Activated naive CD4-positive, alpha-beta T cell treated with anti-CD3 and anti-CD28 coated beads, Interleukin-2, amount 10 ng/mL, durations not matched to agents 7 days and 5 days (primary cell): ENCODE measurements at regions not wholly inside any gene's neighbourhood (a gene's known extent, or its start where the extent isn't known, plus 50 kb on each side); places are given as distances from the start of the nearest gene placed in this dataset.

Experiments
- CTCF ChIA-PET: fragments of 350-600 bp; sonication (Branson Sonifier 250); formaldehyde crosslinking; loops from one replicate; lab custom pipeline; 2021; ENCODE audit warnings: antibody characterized with exemption; lab: Charles Lee
- DNase-seq: peaks from one replicate; pipeline ENCODE4 v3.0.0-alpha.2; 2020
- H3K27ac Mint-ChIP-seq: one replicate; pipeline ENCODE4 v1.8.0; 2021; ENCODE audit warnings: mild to moderate bottlenecking, moderate library complexity, mixed read lengths
- H3K27me3 Mint-ChIP-seq: one replicate; pipeline ENCODE4 v1.8.0; 2021; ENCODE audit warnings: mild to moderate bottlenecking, mixed read lengths
- H3K36me3 Mint-ChIP-seq: one replicate; pipeline ENCODE4 v1.8.0; 2021; ENCODE audit warnings: mixed read lengths
- H3K4me1 Mint-ChIP-seq: one replicate; pipeline ENCODE4 v1.8.0; 2021; ENCODE audit warnings: mixed read lengths
- H3K4me3 Mint-ChIP-seq: one replicate; pipeline ENCODE4 v1.8.0; 2021; ENCODE audit warnings: mild to moderate bottlenecking, moderate library complexity, mixed read lengths
- H3K9me3 Mint-ChIP-seq: one replicate; pipeline ENCODE4 v1.8.0; 2021; ENCODE audit warnings: mixed read lengths

DNA sequence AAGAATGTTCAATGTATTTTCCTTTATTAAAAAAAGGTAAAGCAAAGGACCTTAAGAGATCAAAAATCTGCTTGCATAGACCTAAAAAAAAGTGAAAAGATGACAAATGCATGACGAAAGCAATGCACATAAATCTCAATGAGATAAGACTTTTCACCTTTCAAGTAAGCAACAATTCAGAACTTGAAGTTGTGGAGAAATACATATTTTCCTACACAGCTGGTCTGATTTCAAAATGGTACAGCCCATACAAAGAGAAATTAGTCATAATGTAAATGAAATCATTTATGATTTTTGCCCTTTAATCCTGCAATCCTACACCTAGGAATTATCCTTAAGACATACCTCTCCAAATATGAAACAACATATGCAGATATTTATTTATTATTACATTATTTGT, 568.0 kb downstream of the ANXA1 start:
- Mint-ChIP-seq H3K36me3 (no peaks in the 10 kb centered on the region), H3K27ac (no peak overlapping the region), H3K27me3 (no peaks in the 10 kb centered on the region), H3K4me3 (no peak overlapping the region), H3K9me3 (no peaks in the 10 kb centered on the region), H3K4me1 (no peaks in the 10 kb centered on the region)
- no peak for DNase-seq
- CTCF ChIA-PET, result no interaction called here

DNA sequence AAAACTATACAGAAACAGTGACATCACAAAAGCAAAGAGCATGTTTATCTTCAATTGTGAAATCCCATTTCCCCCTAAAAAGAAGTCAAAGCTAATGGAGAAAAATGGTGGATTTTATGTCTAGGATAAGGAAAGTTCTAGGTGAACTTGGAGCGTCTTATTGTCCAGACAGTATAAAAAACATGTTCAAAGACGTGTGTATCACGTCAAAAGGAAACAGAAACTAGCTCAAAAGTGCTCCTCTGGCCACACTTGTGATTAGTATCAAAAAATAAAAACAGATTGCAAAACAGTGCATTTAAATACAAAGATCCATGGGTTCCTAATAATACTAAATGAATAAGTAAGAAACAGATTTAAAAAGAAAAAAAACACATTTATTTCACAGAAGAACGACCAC, 568.9 kb downstream of the ANXA1 start:
- no peaks in the 10 kb centered on the region for H3K36me3 Mint-ChIP-seq
- H3K27me3 Mint-ChIP-seq, result no peaks in the 10 kb centered on the region
- CTCF ChIA-PET, result no interaction called here
- H3K4me3 Mint-ChIP-seq, result no peak overlapping the region
- H3K9me3 Mint-ChIP-seq, result no peaks in the 10 kb centered on the region
- DNase-seq, result no peak
- no peaks in the 10 kb centered on the region for H3K4me1 Mint-ChIP-seq
- no peak overlapping the region for H3K27ac Mint-ChIP-seq

DNA sequence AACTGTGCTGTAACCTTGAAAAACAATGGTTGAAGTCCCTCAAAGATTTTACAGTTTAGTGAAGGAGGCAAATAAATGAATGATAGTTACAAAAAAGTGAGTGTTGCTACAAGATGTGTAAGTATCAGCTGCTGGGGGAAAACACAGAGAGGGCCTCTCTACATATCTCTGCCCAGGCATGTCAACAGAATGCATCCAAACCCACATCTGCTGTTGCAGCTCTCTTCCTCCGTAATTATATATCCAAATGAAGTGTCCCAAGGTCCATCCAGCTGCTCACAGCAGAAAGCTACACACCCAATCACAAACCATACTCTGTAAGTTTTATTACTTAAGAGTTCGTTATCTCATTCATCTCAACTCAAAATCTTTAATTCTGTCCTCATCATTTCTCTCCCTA, 584.6 kb downstream of the ANXA1 start:
- Mint-ChIP-seq H3K27ac (no peak overlapping the region), H3K4me3 (no peak overlapping the region)
- no peak for DNase-seq

DNA sequence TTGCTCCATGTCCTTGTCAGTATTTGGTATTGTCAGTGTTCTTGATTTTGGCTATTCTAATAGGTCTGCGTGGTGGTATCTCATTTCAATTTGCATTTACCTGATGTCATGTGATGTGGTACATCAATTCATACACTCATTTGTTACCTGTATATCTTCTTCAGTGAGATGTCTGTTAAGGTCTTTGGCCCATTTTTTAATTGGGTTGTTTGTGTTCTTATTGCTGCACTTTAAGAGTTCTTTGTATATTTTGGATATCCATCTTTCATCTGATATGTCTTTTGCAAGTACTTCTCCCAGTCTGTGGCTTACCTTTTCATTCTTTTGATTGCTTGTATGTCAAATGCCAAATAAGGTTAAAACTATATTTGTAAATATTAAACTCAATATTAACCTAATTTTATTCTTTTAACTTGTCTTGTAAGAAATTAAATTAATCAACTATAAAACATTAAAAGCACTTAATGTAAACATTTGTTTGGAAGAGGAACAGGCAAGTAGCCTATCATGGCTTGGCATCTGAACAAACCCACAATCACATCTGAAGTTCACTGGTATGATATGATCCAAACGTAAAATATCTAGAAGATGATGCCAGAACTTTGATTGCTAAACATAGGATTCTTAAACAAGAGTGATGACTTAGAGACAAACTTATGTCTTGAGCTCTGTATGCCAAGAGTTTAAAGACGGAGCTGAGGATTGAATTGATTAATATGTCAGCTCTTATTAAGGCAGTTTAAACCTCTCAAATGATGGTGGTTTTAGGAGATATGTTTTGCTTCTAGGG, 587.3 kb downstream of the ANXA1 start:
- no peaks in the 10 kb centered on the region for H3K9me3 Mint-ChIP-seq
- H3K36me3 Mint-ChIP-seq, result no peaks in the 10 kb centered on the region
- H3K4me3 Mint-ChIP-seq, result no peak overlapping the region
- H3K27me3 Mint-ChIP-seq, result no peaks in the 10 kb centered on the region
- DNase-seq, result no peak
- H3K4me1 Mint-ChIP-seq, result no peaks in the 10 kb centered on the region
- CTCF ChIA-PET, result no interaction called here
- no peak overlapping the region for H3K27ac Mint-ChIP-seq

More for the DNA sequence above, 584.6 kb downstream of the ANXA1 start:
- CTCF ChIA-PET, result no interaction called here
- no peaks in the 10 kb centered on the region for H3K27me3 Mint-ChIP-seq
- H3K4me1 Mint-ChIP-seq, result no peaks in the 10 kb centered on the region
- H3K9me3 Mint-ChIP-seq, result no peaks in the 10 kb centered on the region
- no peaks in the 10 kb centered on the region for H3K36me3 Mint-ChIP-seq

DNA sequence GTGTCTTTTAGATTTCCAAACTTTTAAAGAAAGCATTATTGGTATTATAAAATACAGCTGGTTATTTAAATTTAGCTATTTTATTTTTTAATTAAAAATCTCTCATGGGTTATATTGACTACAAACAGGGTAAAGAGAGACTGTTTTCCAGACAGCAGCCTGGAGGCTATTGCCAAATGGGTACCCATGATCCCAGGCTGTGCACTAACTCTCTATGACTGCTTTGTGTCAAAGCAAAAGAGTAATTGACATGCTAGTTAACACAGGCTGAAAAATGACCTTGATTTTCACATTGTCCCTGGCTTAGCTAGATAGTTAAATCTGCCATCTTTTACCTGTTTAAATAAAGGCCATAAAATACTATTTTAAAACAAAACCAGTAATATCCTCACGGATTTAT, 589.7 kb downstream of the ANXA1 start:
- Mint-ChIP-seq H3K36me3 (no peaks in the 10 kb centered on the region), H3K9me3 (no peaks in the 10 kb centered on the region), H3K27me3 (no peaks in the 10 kb centered on the region), H3K4me1 (no peaks in the 10 kb centered on the region), H3K27ac (no peak overlapping the region), H3K4me3 (no peak overlapping the region)
- CTCF ChIA-PET, result no interaction called here
- DNase-seq, result no peak

DNA sequence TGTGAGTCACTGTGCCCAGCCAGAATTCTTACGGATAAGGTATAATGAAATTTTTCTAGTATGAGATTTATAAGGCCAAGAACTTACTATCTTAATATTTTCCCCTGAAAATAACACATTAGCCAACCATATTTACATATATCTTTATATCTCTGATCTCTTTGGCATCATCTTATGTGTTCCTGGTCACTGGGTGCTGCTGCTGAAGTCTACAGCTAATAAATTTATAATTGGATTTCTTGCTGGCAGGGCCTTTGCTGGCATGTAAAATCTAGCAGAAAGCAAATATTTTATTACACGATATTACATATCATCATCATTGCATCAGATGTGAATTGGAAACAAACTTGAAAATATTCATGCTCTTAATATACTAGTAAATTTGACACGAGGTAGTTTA, 590.7 kb downstream of the ANXA1 start:
- CTCF ChIA-PET, result no interaction called here
- H3K4me1 Mint-ChIP-seq, result no peaks in the 10 kb centered on the region

DNA sequence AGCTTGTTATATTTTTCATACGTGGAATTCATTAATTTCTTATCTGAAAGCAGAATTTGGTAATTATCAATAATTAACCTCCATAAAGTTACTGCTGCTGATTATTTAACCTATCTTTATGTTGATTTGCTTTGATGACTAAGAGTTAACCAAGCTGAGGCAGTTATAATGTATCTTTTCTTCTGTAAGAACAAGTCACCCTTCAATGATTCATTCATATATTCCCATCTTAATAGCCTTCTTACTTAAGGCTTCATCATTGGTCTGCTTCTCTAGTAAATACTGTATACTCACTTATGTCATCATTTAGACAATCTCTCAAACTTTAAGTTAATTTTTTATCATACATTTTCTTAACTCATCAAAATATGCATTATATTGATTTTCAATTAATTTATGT, 592.2 kb downstream of the ANXA1 start:
- no peaks in the 10 kb centered on the region for H3K36me3 Mint-ChIP-seq
- CTCF ChIA-PET, result no interaction called here

More for the DNA sequence above, 590.7 kb downstream of the ANXA1 start:
- Mint-ChIP-seq H3K9me3 (no peaks in the 10 kb centered on the region), H3K27me3 (no peaks in the 10 kb centered on the region), H3K4me3 (no peak overlapping the region), H3K36me3 (no peaks in the 10 kb centered on the region), H3K27ac (no peak overlapping the region)
- DNase-seq, result no peak

DNA sequence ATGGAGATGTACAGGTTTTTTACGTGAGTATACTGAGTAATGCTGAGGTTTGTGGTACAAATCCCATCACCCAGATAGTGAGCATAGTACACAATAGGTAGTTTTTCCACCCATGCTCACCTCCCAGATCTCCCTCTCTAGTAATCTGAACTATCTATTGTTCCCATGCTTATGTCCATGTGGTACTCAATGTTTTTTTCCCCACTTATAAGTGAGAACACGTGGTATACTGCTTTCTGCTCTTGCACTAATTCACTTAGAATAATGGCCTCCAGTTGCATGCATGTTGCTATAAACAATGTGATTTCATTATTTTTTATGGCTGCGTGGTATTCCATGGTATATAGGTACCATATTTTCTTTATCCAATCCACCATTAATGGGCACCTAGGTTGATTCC, 593.9 kb downstream of the ANXA1 start:
- Mint-ChIP-seq H3K4me3 (no peak overlapping the region), H3K4me1 (no peaks in the 10 kb centered on the region), H3K27me3 (no peaks in the 10 kb centered on the region), H3K36me3 (no peaks in the 10 kb centered on the region), H3K27ac (no peak overlapping the region), H3K9me3 (no peaks in the 10 kb centered on the region)
- CTCF ChIA-PET, result no interaction called here
- no peak for DNase-seq

More for the DNA sequence above, 592.2 kb downstream of the ANXA1 start:
- Mint-ChIP-seq H3K27ac (no peak overlapping the region), H3K4me3 (no peak overlapping the region), H3K4me1 (no peaks in the 10 kb centered on the region), H3K9me3 (no peaks in the 10 kb centered on the region), H3K27me3 (no peaks in the 10 kb centered on the region)
- no peak for DNase-seq

DNA sequence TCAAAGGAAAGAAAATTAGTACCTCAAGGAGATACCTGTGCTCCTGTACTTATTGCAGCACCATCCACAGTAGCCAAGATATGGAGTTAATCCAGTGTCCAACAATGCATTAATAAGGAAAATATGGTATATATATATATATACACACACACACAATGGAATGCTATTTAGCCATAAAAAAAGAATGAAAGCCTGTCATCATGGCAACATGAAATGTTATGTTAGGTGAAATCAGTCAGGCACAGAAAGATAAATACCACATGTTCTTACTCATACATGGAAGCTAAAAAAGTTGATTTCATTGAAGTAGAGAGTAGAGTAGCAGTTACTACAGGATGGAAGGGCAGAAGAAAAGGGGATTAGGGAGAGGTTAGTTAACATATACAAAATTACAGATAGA, 601.5 kb downstream of the ANXA1 start:
- CTCF ChIA-PET, result no interaction called here
- H3K27ac Mint-ChIP-seq, result no peak overlapping the region
- H3K4me3 Mint-ChIP-seq, result no peak overlapping the region
- no peaks in the 10 kb centered on the region for H3K4me1 Mint-ChIP-seq
- no peaks in the 10 kb centered on the region for H3K27me3 Mint-ChIP-seq
- H3K36me3 Mint-ChIP-seq, result no peaks in the 10 kb centered on the region
- no peak for DNase-seq
- no peaks in the 10 kb centered on the region for H3K9me3 Mint-ChIP-seq

DNA sequence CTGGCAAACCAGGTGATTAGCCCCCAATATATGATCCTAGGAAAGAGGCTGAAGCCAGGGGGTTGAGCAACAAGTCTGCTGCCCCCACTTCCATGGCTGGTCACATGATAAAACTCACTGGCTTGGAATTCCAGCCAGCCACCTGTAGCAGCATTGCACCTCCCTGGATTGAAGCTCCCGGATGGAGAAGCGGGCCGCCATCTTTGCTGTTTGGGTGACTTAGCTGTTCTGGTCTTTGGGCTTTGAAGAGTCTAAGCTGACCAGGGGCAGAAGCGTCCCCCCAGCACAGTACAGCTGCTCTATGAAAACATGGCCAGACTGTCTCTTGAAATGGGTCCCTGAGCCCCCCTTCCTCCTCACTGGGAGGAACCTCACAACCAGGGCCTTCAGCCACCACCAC, 610.2 kb downstream of the ANXA1 start:
- no peak overlapping the region for H3K4me3 Mint-ChIP-seq
- DNase-seq, result no peak
- peaks cover 11% of the 10 kb centered on the region for H3K9me3 Mint-ChIP-seq
- no peaks in the 10 kb centered on the region for H3K4me1 Mint-ChIP-seq
- H3K27ac Mint-ChIP-seq, result no peak overlapping the region
- CTCF ChIA-PET, result no interaction called here
- H3K27me3 Mint-ChIP-seq, result no peaks in the 10 kb centered on the region
- no peaks in the 10 kb centered on the region for H3K36me3 Mint-ChIP-seq

DNA sequence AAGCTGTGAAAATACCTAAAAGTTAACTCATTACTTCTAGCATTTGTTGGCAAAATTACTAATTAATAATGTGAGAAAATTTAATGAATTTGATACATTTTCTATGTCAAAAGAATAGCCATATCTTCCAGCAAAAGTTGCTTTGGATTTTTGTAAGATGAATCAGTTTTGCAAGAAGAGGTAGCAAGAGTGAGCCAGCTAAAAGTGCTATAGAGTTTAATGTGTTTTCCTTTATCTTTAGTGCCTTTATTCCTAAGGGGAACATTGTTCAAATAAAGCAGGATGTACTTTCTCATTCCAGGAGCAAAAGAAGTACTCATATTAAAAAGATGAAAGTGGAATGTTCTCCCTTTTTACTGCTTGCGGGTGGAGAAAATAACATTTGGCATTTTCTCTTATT, 622.2 kb downstream of the ANXA1 start:
- CTCF ChIA-PET, result no interaction called here
- H3K4me3 Mint-ChIP-seq, result no peak overlapping the region

DNA sequence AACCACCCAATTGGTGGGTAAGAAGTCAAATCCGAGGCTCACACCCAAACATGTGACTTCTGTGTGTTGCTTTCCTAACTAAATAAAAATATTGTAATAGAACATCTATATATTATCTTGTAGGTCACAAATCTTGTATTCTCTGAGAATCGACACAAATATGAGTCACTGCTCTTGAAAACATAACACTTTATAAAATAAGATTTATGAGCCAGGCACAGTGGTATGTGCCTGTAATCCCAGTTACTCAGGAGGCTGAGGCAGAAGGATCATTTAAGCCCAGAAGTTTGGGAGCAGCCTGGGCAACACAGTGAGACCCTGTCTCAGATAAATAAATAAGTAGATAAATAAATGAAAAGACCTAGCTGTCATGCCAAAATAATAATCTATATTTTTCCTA, 624.1 kb downstream of the ANXA1 start:
- no peaks in the 10 kb centered on the region for H3K4me1 Mint-ChIP-seq
- H3K36me3 Mint-ChIP-seq, result no peaks in the 10 kb centered on the region
- no peak overlapping the region for H3K4me3 Mint-ChIP-seq
- no peak overlapping the region for H3K27ac Mint-ChIP-seq
- CTCF ChIA-PET, result no interaction called here
- DNase-seq, result no peak
- no peaks in the 10 kb centered on the region for H3K9me3 Mint-ChIP-seq
- H3K27me3 Mint-ChIP-seq, result no peaks in the 10 kb centered on the region

More for the DNA sequence above, 622.2 kb downstream of the ANXA1 start:
- no peak for DNase-seq
- Mint-ChIP-seq H3K27ac (no peak overlapping the region), H3K27me3 (no peaks in the 10 kb centered on the region), H3K4me1 (no peaks in the 10 kb centered on the region), H3K36me3 (no peaks in the 10 kb centered on the region), H3K9me3 (no peaks in the 10 kb centered on the region)

DNA sequence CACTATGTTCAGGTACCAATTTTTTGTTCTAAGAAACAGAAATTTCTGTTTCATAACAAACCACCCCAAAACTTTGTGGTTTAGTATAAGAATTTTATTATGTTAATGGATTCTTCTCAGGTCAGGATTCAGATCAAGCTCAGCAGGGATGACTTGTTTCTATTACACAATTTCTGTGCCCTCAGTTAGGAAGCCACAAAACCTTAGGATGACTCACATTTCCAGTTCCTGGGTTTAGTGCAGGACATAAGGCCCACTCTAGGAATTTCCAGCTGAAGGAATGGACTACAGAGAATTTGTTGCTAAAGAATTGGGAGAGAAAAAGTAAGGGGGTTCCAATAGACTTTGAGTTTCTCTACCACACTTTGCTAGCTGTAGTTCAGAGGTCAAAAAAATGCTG, 629.3 kb downstream of the ANXA1 start:
- Mint-ChIP-seq H3K27ac (no peak overlapping the region), H3K27me3 (no peaks in the 10 kb centered on the region), H3K9me3 (peaks cover 3% of the 10 kb centered on the region), H3K4me1 (no peaks in the 10 kb centered on the region), H3K4me3 (no peak overlapping the region), H3K36me3 (no peaks in the 10 kb centered on the region)
- DNase-seq, result no peak
- CTCF ChIA-PET, result no interaction called here

DNA sequence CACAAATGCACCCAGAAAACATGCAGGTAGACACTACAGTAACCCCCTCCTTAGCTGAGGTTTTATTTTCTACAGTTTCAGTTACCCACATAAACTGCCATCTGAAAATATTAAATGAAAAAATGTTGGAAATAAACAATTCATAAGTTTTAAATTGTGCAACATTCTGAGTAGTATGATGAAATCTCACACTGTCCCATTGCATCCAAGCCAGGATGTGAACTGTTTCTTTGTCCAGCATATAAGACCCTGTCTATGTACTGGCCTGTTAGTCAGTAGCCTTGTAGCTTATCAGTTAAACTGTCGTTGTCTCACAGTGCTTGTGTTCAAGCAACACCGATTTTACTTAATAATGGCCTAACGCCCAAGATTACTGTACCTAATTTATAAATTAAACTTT, 630.5 kb downstream of the ANXA1 start:
- DNase-seq, result no peak
- CTCF ChIA-PET, result no interaction called here
- no peaks in the 10 kb centered on the region for H3K4me1 Mint-ChIP-seq
- H3K4me3 Mint-ChIP-seq, result no peak overlapping the region
- H3K9me3 Mint-ChIP-seq, result peaks cover 6% of the 10 kb centered on the region
- no peak overlapping the region for H3K27ac Mint-ChIP-seq
- no peaks in the 10 kb centered on the region for H3K27me3 Mint-ChIP-seq
- no peaks in the 10 kb centered on the region for H3K36me3 Mint-ChIP-seq

DNA sequence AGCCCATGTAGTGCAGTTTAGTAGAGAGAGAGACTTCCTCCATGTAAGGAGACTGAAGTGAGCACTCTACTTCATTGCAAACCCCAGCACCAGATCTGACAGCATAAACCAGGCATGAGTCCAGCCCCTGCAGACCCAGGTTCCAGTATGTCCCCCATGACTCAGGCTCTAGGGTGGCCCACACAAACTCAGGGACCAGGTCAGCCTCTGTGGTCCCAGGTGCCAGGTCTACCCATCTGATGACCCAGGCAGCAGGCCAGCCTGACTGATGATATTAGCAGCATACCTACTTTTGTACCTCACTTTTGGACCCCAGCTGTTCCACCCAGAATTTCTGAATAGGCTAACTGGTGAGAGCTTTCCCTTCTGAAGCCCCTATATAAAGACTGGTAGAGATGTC, 647.8 kb downstream of the ANXA1 start:
- peaks cover 3% of the 10 kb centered on the region for H3K9me3 Mint-ChIP-seq
- no peaks in the 10 kb centered on the region for H3K4me1 Mint-ChIP-seq

More for the DNA sequence above, 647.8 kb downstream of the ANXA1 start:
- Mint-ChIP-seq H3K4me3 (no peak overlapping the region), H3K36me3 (no peaks in the 10 kb centered on the region), H3K27me3 (no peaks in the 10 kb centered on the region), H3K27ac (no peak overlapping the region)
- CTCF ChIA-PET, result no interaction called here
- DNase-seq, result no peak
